Keratinocyte (primary cell): ENCODE measurements at regions not wholly inside any gene's neighbourhood (a gene's known extent, or its start where the extent isn't known, plus 50 kb on each side); places are given as distances from the start of the nearest gene placed in this dataset.

Experiments
- DNase-seq: peaks from one replicate; pipeline ENCODE4 v3.0.0-alpha.2; 2011; ENCODE audit warnings: low read depth, missing footprints, low spot score
- FAIRE-seq: peaks from 2 replicates; lab custom pipeline; 2011; peaks lifted over from hg19 to GRCh38; lab: Jason Lieb, UNC
- H2AFZ ChIP-seq: 2 replicates; pipeline ENCODE4 v1.6.0; 2012; ENCODE audit warnings: low read length, control low read depth, inconsistent platforms; ENCODE audit not compliant: control insufficient read depth
- H3K27ac ChIP-seq: 2 replicates; pipeline ENCODE4 v1.5.1; 2011; ENCODE audit warnings: low read length; ENCODE audit not compliant: control insufficient read depth, insufficient read depth
- H3K27me3 ChIP-seq: 3 replicates; pipeline ENCODE4 v1.6.0; 2011; ENCODE audit warnings: low read length; ENCODE audit not compliant: control insufficient read depth, insufficient read depth; ENCODE audit errors: extremely low read depth
- H3K36me3 ChIP-seq, 2 experiments: 2 replicates in 1 of 2; 3 replicates in 1 of 2; pipeline ENCODE4 v1.5.1; 2011; ENCODE audit warnings: low read length in 2 of 2, mild to moderate bottlenecking in 1 of 2; ENCODE audit not compliant: control insufficient read depth in 2 of 2, insufficient read depth in 2 of 2; ENCODE audit errors: extremely low read depth in 1 of 2
- H3K4me1 ChIP-seq: 3 replicates; pipeline ENCODE4 v1.5.1; 2011; ENCODE audit warnings: low read length; ENCODE audit not compliant: control insufficient read depth, insufficient read depth; ENCODE audit errors: extremely low read depth
- H3K4me2 ChIP-seq: 3 replicates; pipeline ENCODE4 v1.6.0; 2011; ENCODE audit warnings: low read depth, low read length; ENCODE audit not compliant: control insufficient read depth, insufficient read depth; ENCODE audit errors: extremely low read depth
- H3K4me3 ChIP-seq, 3 experiments: fragments of 200-600 bp in 1 of 3; sonication (generic) in 1 of 3; 2 replicates in 2 of 3; 3 replicates in 1 of 3; pipeline ENCODE4 v1.5.1; 2011 to 2016; ENCODE audit warnings: low read length in 3 of 3, mild to moderate bottlenecking in 3 of 3, control low read depth in 2 of 3, inconsistent platforms in 1 of 3, low read depth in 1 of 3, mixed read lengths in 1 of 3, mixed run types in 1 of 3, moderate library complexity in 1 of 3; ENCODE audit not compliant: control insufficient read depth in 2 of 3, insufficient read depth in 2 of 3; ENCODE audit errors: extremely low read depth in 1 of 3
- H3K79me2 ChIP-seq: 2 replicates; pipeline ENCODE4 v1.6.0; 2012; ENCODE audit warnings: low read length; ENCODE audit not compliant: control insufficient read depth, insufficient read depth
- H3K9ac ChIP-seq: 3 replicates; pipeline ENCODE4 v1.6.0; 2011; ENCODE audit warnings: low read length; ENCODE audit not compliant: control insufficient read depth, insufficient read depth; ENCODE audit errors: extremely low read depth
- H3K9me1 ChIP-seq: 3 replicates; pipeline ENCODE4 v1.6.0; 2011; ENCODE audit warnings: low read length; ENCODE audit not compliant: control insufficient read depth, insufficient read depth; ENCODE audit errors: extremely low read depth
- H3K9me3 ChIP-seq: 2 replicates; pipeline ENCODE4 v1.5.1; 2012; ENCODE audit warnings: low read depth, low read length; ENCODE audit not compliant: control insufficient read depth
- H4K20me1 ChIP-seq: 3 replicates; pipeline ENCODE4 v1.6.0; 2011; ENCODE audit warnings: low read length; ENCODE audit not compliant: control insufficient read depth, insufficient read depth; ENCODE audit errors: extremely low read depth
- CTCF ChIP-seq, 3 experiments: IDR thresholded peaks in 1 of 3; conservative IDR thresholded peaks in 1 of 3; optimal IDR thresholded peaks in 1 of 3; 2 replicates in 2 of 3; 3 replicates in 1 of 3; pipeline versions ENCODE3 to v1.5.1; 2011; ENCODE audit warnings: low read length in 3 of 3, mild to moderate bottlenecking in 3 of 3, moderate library complexity in 2 of 3, control low read depth in 1 of 3, inconsistent platforms in 1 of 3; ENCODE audit not compliant: insufficient read depth in 2 of 3; ENCODE audit errors: extremely low read depth in 1 of 3
- EZH2 ChIP-seq: IDR thresholded peaks from one replicate; pipeline ENCODE4 v1.6.1; 2012; ENCODE audit warnings: inconsistent platforms, mild to moderate bottlenecking, low read length, moderate library complexity
- dilution Hi-C: fragments of 300-500 bp; cut with MboI; formaldehyde crosslinking; loops from one replicate; pipeline ENCODE4 v1.7.0; 2020; ENCODE audit warnings: low sequenced_read_pairs; ENCODE audit not compliant: extremely low pct_ligation_motif_present

DNA sequence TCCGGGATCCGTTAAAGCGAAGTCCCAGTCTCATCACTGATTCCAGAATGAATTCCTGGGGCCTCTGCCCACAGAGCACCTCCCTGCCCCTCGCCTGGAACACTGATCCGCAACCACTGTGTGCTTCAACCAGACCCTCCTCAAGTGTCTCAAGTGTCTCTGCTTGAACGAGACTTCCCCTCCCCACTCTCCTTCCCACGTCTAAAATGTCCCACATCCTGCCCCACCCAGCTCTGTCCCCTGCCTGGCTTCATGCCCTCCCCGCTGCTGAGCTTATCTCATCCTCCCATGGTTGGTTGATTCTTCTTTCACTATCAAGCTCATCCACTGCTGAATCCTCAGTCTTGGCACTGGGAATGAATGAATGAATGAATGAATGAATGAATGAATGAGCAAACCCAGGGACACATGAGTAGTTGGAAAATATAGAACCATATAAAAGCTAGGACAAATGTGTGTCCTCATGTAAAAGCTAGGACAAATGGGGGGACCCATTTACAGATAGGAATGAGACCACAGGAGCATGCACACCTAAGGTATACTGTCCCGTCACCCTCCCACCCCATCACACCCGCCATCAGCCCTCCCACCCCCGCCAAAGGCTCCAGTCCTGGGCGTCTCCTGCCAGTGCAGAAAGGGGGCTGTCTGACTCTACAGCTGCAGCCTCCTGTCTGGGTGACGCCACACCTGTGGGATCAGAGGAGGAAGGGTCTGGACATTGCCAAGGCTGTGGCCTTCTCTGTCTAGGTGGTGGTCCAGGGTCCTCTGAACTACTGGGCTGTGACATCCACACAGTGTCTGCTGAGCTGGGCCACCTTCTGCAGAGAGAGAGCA is 71.4 kb upstream of the LINC01488 start:
- TF ChIP-seq CTCF (optimal IDR thresholded peaks at IDR 0.05 in 1 of 3, IDR thresholded peaks at IDR 0.05 in 1 of 3, conservative IDR thresholded peaks at IDR 0.05 in 1 of 3; ENCODE audit: extremely low read depth in 1 of 3, insufficient read depth in 2 of 3, low read length in 3 of 3) (no peak), EZH2 (no peak)
- Histone ChIP-seq H3K36me3 (no peaks in the 10 kb centered on the region), H3K9me1 (no peaks in the 10 kb centered on the region), H3K79me2 (no peaks in the 10 kb centered on the region), H3K4me1 (no peaks in the 10 kb centered on the region), H3K4me2 (no peak overlapping the region), H3K27me3 (no peaks in the 10 kb centered on the region), H3K4me3 (no peak overlapping the region), H3K9me3 (no peaks in the 10 kb centered on the region), H2AFZ (no peak overlapping the region), H4K20me1 (no peaks in the 10 kb centered on the region), H3K9ac (no peak overlapping the region), H3K27ac (no peak overlapping the region)
- dilution Hi-C loops = no loop called here
- DNase-seq = no peak
- no peak for FAIRE-seq

DNA sequence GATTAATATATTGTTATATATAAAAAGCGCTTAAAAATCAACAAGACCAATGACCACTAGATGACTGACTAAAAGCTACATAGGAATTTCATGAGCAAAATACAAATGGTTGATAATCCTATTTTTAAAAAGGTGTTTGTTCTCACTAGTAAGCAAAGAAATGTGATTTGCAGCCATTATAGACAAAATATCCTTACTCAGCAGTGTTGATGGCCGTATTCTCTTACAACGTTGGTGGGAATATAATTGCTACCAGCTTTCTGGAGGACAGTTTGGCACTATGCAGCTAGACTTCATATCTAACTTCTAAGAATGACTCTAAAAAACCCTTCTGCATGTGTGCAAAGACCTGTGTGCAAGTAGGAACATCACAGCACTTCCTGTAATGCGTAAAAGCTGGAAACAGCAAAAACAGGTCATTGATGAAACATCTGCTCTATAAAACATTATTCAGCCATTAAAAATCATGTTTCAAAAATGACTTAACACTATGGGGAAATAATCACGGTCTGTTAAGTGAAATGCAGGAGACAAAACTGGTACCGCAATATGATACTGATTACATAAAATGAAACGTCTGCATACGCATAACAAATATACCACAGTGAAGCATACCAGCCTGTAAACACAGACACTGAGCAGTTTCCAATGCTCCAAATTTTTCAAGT is 70.1 kb upstream of the LINC01488 start:
- no peaks in the 10 kb centered on the region for H3K36me3 ChIP-seq
- TF ChIP-seq EZH2 = no peak
- TF ChIP-seq CTCF (optimal IDR thresholded peaks at IDR 0.05 in 1 of 3, IDR thresholded peaks at IDR 0.05 in 1 of 3, conservative IDR thresholded peaks at IDR 0.05 in 1 of 3; ENCODE audit: extremely low read depth in 1 of 3, insufficient read depth in 2 of 3, low read length in 3 of 3) = no peak
- no peak overlapping the region for H3K4me2 ChIP-seq
- H3K4me3 ChIP-seq = no peak overlapping the region
- no peak overlapping the region for H3K9ac ChIP-seq
- H3K4me1 ChIP-seq = no peaks in the 10 kb centered on the region
- no peaks in the 10 kb centered on the region for H3K9me1 ChIP-seq
- FAIRE-seq (no peak), DNase-seq (no peak)
- H3K9me3 ChIP-seq = no peaks in the 10 kb centered on the region
- no peak overlapping the region for H3K27ac ChIP-seq
- dilution Hi-C loops = no loop called here
- H3K27me3 ChIP-seq = no peaks in the 10 kb centered on the region
- no peaks in the 10 kb centered on the region for H3K79me2 ChIP-seq
- H2AFZ ChIP-seq = no peak overlapping the region
- no peaks in the 10 kb centered on the region for H4K20me1 ChIP-seq
